Activated CD4-positive, alpha-beta T cell treated with anti-CD3 and anti-CD28 coated beads, Interleukin-2, Interleukin-4, amounts not matched to agents 100 ng/mL and 50 ng/mL, durations not matched to agents 16 hours and 8 hours (primary cell): ENCODE measurements at regions not wholly inside any gene's neighbourhood (a gene's known extent, or its start where the extent isn't known, plus 50 kb on each side); places are given as distances from the start of the nearest gene placed in this dataset.
"Not testable (repeated sequence)": the region's sequence is repeated elsewhere in the genome, so short reads cannot be mapped to it uniquely, and the experiment has no call there.

Experiments
- DNase-seq: peaks from one replicate; pipeline ENCODE4 v3.0.0-alpha.2; 2020; ENCODE audit warnings: low spot score

DNA sequence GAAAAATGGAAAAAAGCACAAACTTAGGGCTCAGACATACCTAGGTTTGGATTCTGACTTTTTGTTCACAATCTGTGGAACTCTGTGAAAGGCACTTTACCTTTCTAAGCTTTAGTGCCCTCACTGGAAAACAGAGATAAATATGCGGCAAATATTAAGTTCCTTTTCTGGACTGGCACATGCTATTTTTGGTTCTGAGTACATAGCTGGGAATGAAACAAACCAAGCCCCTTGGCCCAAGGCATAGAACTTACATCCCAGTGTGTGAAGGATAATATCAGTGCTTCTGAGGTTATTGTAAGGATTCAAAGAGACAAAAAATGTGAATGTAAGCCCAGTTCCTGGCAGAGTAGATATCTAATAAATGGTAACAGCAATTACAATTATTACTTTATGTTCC, 227.5 kb downstream of the ADAMTS15 start:
- no peak for DNase-seq

DNA sequence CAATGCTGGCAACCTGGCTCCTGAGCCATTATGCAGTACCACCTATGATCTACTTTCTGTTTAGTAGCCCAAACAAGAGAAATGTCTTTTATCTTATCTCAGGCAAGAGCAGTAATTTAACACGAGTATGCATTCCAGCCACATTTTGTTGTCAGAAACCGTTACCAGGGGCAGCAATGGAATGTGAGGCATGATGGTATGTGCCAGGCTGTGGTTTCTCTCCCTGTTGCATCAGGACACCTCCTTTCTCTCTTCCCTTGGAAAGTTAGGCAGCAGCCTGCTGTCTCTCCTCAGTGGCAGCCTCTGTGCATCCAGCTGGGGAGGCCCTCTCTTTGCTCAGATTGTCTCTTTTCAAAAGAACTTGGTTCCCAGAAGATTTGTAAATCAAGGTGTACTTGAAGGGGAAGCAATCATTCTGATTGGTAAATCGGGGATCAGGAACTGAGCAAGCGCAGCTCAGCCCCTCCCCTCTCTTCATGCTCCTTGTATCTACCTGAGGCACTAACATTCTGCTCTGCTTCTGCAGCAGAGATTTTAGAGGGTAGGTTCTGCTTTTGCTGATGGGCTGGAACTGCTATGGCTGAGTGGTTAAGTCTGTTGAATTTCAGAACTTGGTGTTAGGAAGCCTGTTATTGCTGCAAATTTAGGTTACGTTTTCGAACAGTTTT, 229.2 kb downstream of the ADAMTS15 start:
- no peak for DNase-seq

DNA sequence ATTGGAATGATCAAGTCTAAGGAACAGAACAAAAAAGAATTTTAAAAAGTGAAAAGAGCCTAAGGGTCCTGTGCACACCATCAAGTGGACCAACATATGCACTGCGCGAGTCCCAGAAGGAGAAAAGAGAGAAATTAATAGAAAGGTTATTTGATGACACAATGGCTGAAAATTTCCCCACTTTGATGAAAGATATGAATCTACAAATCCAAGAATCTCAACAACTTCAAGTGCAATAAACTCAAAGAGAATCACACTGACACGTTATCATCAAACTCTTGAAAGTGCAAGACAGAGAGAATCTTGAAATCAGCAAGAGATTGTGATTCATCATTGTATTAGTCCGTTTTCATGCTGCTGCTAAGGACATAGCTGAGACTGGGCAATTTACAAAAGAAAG, 230.8 kb downstream of the ADAMTS15 start:
- DNase-seq, result no peak

DNA sequence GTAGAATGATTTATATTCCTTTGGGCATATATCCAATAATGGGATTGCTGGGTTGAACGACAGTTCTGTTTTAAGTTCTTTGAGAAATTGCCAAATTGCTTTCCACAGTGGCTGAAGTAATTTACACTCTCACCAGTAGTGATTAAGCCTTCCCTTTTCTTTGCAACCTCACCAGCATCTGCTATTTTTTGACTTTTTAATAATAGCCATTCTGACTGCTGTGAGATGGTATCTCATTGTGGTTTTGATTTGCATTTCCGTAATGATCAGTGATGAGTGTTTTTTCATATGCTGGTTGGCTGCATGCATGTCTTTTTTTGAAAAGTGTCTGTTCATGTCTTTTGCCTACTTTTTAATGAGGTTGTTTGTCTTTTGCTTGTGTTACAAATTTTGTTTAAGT, 233.8 kb downstream of the SNX19 start:
- DNase-seq, result not testable (repeated sequence)

DNA sequence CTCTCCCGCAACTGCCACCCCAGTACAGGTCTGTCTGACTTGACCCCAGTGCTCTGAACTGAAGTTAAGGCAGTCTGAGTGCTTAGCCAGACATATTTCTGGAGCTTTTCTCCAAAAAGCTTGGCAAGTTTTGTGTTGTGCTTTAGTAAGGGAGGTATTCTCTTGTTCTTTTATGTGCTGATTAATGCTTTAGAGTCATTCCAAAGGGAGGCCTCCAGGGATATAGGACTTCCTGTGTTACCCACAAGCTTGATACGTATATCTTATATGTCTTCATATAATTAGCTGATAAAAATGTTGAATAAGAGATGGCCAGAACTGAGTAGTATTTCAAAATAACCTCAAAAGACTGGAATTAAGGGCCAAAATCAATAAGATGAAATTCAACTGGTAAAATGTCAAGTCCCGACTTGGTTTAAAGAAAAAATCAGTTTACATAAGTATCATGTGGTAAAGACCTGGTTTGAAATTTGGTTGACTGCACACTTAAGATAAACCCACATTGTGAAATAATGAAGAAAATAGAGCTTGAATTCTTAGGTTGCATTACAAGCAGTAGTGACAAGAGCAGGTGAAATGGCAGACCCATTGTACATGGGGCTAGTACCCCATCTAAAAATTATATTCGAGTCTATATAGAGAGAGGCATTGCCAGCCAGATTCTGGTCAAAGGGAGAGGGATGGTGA, 226.9 kb downstream of the SNX19 start:
- DNase-seq, result no peak

DNA sequence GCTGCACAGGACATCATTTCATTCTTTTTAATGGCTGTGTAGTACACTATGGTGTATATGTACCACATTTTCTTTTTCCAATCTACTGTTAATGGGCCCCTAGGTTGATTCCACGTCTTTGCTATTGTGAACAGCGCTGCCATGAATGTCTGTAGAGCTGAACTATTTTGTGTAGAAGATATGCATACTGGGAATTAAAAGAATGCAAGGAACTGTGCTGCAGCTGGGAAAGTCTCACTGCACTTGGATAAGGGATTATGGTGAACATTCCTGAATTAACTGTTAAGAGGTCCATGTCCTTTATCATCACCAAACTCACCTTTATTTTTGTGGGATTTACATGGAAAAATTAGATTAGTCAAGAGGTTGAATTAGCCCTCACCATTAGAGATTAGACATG, 224.7 kb downstream of the SNX19 start:
- DNase-seq, result no peak

DNA sequence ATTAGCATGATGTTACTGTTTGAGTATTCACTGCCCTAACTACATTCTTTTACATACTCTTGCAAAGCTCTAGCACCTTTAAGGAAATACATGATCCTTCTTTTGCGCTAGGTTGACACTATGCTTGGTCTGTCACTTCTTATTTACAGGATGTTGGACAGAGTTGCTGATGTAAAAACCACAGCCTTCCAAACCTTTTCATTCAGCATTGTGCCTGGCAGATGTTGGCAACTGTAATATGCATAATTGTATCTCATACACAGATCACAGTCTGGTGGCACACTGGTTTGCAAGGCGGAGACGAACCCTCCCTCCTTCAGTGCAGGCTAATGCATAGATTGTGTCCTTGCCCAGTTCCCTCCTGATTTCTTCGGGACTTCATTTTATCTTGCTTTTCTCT, 224.1 kb downstream of the SNX19 start:
- no peak for DNase-seq

DNA sequence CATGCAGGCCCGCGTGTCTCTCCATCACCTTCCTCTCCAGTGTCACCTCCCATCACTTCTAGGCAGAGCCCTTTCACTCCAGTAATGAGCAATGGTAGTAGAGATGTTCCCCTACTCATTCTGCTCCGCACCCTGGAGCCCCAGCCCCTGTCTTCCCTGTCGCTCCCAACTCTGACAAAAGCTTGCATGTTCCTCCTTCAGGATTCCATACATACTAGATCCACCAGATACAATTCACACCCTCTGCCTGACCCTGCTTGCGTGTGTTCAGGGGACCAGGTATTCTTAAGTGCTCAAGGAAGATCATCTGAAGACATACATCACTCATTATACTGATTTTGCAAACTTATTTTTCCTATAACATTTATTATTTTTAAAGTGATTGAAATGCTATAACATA, 222.7 kb downstream of the SNX19 start:
- no peak for DNase-seq

DNA sequence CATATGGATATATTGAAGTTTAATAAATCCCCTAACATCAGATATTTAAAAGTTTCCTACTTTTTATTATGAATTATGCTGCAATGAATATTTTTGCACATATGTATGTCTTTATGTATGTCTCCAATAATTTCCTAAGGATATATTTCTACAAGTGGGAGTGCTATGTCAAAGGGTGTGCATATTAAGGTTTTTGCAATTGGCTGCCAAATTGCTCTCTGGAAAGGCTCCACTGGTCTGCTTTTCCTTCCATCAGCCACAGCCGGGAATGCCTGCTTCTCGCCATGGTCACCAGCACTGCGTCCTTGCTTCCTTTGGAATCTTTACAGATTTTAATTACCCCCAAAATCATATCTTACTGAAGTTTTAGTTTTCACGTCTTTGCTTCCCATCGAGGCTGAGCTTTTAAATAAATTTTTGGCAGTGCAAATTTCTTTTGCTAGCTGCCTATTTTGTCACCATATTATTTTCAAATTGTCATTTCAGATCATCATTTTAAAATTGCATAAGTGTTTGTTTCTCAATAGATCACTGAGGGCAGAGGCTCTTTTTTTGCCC, 221.7 kb downstream of the SNX19 start:
- DNase-seq, result no peak

DNA sequence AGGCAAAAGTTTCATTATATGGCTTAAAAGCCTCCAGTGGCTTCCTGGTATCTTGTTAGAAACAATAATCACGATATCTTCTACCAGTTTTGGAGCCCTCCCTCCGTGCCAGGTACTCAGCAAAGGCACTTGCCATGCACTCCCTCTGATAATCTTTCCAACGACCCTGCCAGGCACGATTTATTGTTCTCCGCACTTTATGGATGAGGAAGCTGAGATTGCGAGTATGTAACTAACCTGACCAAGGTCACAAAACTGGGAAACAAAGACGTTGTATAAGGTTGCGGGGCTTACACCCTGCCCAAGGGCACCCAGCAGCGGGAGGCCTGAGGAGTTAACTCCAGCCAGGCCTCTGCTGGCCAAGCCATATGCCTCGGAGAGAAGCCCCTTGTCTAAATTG, 218.1 kb downstream of the SNX19 start:
- DNase-seq, result no peak

DNA sequence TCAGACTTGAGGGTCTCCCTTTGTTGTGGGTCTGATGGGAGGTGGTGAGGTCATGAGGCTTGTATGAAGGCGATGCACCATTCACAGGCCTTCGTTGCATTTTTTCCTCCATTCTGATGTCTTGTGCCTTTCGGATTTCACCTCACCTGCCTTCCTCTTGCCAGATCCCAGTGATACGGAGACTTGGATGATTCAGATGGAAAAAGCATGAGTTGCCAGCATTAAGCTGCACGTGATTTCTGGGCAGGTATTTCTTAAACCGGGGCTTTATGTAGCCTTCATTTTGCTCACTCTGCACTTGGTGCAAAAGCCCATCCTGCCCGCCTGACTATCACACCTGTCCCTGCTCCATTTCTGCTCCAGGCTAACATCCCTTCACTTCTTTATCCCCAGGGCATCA, 216.7 kb downstream of the SNX19 start:
- DNase-seq, result no peak

DNA sequence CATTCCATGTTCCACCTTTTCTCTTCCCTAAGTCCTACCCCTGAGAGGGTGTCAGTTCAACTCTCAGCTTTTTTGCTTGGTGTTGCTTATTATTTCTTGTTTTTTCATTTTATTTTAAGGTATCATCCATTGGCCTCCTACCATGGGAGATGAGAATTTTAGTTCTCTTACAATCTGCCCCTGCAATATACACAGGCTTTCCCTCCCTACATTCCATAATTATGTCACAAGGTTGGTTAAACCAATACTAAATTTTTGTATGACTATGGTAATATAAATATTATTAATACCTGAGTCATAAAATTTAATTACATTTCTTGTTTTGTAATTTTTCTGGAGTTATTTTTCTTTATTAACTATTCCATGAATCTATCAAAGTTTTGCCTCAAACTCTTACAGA, 216.2 kb downstream of the SNX19 start:
- no peak for DNase-seq

DNA sequence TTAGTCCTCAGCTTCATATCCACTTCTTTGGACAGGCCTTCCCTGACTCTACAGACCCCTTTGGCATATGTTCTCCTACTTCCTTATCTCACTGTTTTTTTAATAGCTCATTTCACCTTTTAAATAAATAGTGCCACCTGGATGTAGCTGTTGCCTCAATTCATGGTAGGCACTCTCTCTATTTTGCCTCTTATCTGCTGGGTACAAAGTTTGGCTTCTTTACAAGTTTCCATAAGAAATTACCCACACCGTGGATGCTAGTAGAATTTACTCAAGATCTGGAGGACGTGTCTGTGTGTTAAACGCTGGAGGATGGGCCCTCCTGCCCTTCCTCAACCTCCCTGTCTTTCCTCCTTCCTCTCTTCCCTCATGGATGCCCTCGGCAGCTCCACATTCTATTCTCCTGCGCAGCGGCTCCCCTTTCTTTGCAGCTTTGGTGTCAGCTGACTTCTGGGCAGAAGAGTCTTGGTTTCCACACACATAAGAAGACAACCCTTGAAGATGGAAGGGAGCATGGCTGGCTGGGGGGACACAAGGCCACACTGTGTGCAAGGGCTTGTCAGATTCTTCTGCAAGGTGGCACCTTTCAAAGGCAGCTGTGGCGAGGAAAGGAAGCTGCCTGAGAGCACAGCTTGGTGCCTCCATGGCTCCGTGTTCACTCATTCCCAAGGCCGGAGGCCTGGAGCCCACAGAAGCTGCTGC, 212.6 kb downstream of the SNX19 start:
- DNase-seq, result no peak

DNA sequence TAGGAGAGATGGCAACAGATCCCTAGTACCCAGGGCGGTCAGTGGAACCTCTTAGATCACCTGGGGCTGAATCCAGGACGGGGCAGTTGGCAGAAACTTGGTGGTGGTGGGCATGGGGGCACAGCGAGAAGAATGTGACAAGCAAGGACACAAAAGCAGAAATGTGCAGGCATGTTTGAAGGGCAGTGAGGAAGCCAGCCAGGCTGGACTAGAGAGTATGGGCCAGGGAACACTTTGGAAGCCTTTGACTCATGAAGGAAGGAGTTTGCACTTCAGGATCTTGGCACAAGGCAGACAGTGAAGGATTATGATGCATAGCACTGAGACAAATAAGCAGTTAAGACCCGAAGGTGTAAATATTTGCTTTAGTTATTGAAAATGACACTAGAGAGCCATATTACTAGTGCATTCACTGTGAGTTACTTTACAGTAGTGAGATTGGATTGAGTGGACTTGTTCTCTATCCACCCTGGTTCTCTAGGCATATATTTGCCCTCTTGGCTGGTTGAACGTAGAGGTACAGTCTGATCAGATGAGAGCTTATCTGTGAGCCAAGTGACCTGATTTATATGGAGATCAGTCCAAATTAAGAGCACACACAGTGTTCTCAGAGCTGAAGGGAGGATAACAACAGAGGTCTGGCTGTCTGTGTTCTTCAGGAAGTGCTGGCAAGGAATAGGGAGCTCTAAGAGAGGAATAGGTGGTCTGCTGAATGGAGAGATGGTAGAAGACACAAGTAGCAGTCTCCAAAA, 210.4 kb downstream of the SNX19 start:
- DNase-seq, result no peak

DNA sequence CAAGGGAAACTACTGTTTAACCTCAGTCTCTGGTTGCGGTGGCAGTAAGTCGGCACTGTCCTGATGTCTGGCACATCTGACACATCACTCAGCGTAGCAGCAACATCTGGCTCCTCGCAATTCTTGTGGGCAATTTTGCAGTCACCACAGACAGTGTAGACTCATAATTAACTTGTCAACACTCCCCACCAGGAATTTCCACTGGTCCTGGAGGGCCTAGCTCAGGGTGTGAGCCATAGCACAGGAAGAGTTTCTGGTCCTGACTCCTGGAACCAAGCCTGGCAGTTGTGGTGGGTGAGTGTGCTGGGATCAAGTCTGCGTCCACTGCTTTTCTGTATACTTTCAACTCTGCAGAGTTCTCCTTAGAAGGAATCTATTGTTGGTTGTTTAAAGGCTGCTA, 209.7 kb downstream of the SNX19 start:
- DNase-seq, result no peak

DNA sequence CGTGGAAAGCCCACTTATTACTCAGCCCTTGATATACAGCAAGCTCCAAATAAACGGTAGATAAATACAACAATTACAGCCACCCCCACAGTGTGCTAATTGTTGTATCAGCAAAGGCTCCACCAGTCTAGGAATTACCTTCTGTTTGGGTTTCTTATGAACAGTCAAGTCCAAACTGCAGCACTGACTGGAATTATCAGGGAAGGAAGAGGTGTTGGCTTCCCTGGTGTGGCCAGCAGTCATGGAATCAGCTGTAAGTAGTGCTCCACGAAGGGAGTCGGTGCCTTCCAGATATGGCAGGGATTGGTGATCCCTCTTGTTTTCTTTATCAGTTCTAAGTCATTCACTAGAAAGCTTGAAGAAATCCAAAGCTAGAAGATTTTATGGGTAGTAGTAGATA, 209.1 kb downstream of the SNX19 start:
- no peak for DNase-seq

DNA sequence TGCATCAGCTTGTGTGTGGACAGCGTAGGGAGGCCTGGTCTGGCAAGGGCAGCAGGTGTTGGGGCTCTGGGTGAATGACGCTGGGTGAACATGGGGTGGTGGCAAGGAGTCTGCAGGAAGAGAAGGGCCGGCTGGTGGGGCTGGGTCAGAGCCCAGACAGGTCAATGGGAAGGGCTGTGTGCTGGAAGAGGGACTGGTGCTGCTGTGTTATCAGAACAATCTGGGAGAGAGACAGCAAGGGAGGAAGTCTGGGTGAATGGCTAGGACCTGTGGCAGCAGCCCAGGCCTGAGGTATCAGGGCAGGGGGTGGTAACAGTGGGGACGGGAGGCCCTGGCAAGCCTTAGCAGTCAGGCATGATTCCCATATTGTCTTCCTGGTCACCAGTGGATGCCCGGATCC, 206.7 kb downstream of the SNX19 start:
- DNase-seq, result no peak

DNA sequence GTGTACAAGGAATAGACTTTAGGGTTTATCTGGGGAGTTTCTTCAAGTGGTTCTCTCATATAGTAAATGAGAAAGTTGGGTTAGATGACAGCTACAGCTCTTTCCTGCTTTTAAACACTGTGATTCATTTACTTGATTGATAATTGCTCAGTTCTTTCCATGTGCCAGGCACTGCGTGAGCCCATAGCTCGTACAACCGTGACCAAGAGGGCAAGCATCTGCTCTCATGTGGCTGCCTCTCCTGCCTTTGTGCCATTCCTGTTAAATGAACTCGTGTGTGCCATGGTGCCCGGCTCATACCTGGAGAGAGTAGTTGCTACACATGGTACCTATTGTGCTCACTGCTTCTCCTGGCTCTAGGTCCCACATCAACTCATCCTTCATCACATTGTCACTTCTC, 206.3 kb downstream of the SNX19 start:
- DNase-seq, result no peak

DNA sequence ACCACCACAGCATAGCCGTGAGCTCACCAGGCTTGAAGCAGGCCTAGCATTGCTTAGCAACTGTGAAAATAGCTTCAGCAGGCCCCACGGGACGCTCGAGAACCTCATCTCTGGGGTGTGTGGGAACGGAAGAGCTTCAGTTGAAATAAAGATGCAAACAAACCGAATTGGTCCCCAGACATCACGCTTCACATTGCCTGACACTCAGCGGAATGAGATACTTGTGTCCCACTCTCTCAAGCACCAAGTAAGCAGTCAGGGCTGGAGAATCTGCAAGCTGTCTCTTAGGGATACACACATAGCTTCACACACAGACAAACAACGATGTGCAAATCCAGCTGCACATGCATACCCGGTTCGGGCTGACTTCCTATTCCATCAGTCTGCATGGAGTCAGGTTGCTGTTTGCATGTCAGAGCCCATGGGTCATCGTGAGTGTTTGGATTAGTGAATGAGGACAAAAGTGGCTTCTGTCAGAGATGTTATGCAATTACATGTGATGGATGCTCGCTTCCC, 205.7 kb downstream of the SNX19 start:
- no peak for DNase-seq

DNA sequence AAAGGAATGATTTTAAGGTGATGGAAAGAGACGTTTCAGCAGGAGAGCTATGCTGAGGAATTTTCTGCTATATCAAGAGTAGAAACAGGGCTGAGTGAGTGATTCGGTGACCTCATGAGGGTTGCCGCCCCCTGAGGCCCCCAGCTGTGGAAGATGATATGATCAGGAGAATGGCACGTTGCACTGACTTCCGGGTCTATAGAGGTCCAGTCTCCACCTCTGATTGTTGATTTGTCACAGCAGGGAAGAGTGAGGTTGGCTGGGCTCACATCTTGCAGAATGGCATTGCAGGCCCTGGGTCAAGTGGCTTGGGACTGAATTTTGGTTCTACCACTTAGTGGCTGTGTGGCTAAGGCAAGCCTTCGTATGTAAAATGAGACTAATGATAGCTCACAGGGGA, 205.1 kb downstream of the SNX19 start:
- no peak for DNase-seq

DNA sequence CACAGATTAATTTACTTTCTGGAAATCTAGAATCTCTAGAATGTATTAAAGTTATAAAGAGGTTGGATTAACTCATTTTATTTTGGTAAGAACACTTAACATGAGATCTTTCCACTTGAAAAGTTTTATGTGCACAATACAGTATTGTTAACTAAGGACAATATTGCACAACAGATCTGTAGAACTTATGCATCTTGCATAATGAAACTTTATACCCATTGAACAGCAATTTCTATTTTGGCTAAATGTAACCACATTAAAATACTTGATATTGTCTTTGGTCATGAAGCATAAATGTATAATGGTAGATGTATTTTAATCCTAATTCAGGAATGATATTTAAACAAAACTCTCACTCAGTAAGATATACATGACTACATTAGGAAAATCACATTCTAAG, 203.8 kb downstream of the SNX19 start:
- no peak for DNase-seq
